HUES6 (cell line): ENCODE measurements at regions not wholly inside any gene's neighbourhood (a gene's known extent, or its start where the extent isn't known, plus 50 kb on each side); places are given as distances from the start of the nearest gene placed in this dataset.

Experiments used
- H3K27ac ChIP-seq: 2 replicates; pipeline ENCODE4 v1.7.0; 2013; ENCODE audit warnings: low read depth, mild to moderate bottlenecking, low read length, inconsistent platforms
- H3K27me3 ChIP-seq: 2 replicates; pipeline ENCODE4 v1.6.1; 2013; ENCODE audit warnings: low read length; ENCODE audit not compliant: control insufficient read depth, insufficient read depth
- H3K36me3 ChIP-seq: 2 replicates; pipeline ENCODE4 v1.6.1; 2013; ENCODE audit warnings: low read length; ENCODE audit not compliant: control insufficient read depth, insufficient read depth
- H3K4me1 ChIP-seq: 2 replicates; pipeline ENCODE4 v1.6.1; 2013; ENCODE audit warnings: low read length; ENCODE audit not compliant: control insufficient read depth, insufficient read depth
- H3K4me3 ChIP-seq: 2 replicates; pipeline ENCODE4 v1.5.1; 2013; ENCODE audit warnings: low read depth, low read length
- H3K9ac ChIP-seq: one replicate; pipeline ENCODE4 v1.6.1; 2013; ENCODE audit warnings: mild to moderate bottlenecking, low read length
- H3K9me3 ChIP-seq: 2 replicates; pipeline ENCODE4 v1.6.1; 2013; ENCODE audit warnings: low read depth, low read length; ENCODE audit not compliant: control insufficient read depth, insufficient read depth

DNA sequence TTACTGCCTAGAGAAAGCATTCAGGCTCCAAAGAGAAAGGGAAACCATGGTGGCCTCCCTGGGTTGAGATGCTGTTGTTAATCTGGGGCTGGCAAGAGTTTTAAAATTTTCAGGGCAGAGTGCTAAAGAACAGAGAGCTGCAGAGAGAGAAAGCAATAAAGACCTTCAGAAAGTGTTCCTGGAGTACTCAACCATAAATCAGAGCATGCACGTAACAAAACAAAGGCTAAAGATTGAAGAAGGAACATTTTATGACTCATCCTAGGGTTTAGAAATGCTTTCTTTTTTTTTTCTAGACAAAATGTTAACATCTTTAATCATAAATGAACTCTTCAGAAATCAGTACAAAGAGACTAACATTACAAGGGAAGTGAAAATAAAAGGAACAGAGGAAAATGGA lies 562.3 kb upstream of the NDST4 start:
- Histone ChIP-seq H3K27me3 (no peaks in the 10 kb centered on the region), H3K36me3 (no peaks in the 10 kb centered on the region), H3K4me1 (no peaks in the 10 kb centered on the region), H3K9ac (no peak overlapping the region), H3K4me3 (no peak overlapping the region), H3K27ac (no peak overlapping the region), H3K9me3 (0 out of 2 replicates have a peak, but pooled peaks cover 3% of the 10 kb centered on the region)

DNA sequence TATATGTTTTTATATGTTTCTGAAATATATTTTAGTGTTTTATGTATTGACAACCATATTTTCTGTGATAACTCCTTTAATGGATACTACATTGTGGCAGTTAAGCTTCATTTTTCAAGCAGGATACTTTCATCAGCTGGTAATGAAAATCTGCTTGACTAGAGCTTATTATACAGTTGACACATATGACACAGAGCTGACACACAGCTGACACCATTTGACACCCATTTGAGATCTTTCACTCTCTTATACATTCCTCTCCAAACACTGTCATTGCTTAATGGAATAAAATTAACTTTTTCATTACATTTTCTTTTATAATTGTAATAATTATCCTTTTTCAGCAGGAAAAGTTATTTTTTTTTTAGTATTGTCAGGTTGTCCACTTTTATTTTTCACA lies 561.1 kb upstream of the NDST4 start:
- Histone ChIP-seq H3K27me3 (no peaks in the 10 kb centered on the region), H3K27ac (no peak overlapping the region), H3K4me3 (no peak overlapping the region), H3K9ac (no peak overlapping the region), H3K36me3 (no peaks in the 10 kb centered on the region), H3K4me1 (no peaks in the 10 kb centered on the region), H3K9me3 (0 out of 2 replicates have a peak, but pooled peaks cover 3% of the 10 kb centered on the region)

- no peaks in the 10 kb centered on the region for H3K36me3 ChIP-seq
- H3K27me3 ChIP-seq = no peaks in the 10 kb centered on the region
- no peaks in the 10 kb centered on the region for H3K4me1 ChIP-seq
- no peak overlapping the region for H3K9ac ChIP-seq
- H3K9me3 ChIP-seq = no peaks in the 10 kb centered on the region
- H3K4me3 ChIP-seq = no peak overlapping the region
- H3K27ac ChIP-seq = no peak overlapping the region
These were observed 558.2 kb upstream of the NDST4 start for GRCh38 chr4:115671581-115671980.

DNA sequence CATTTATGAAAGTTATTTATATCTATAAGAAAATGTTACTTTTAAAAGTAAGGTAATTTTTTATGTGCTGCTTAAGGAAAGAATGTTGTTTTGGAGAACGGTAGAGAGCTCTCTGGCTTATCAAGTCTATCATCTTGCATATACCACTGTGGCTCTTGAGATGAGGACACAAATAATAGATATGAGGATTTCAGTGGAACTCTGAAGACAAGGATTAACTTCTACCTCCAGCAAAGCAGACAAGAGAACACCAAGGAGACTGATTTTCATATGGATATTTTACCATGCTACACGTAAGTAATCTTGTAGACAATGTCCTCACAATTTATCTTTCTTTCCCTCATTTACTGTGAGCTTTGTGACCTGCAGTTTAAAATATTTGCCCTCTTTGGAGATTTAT lies 557.5 kb upstream of the NDST4 start:
- H3K4me1 ChIP-seq = no peaks in the 10 kb centered on the region
- no peak overlapping the region for H3K9ac ChIP-seq
- no peaks in the 10 kb centered on the region for H3K9me3 ChIP-seq
- no peaks in the 10 kb centered on the region for H3K27me3 ChIP-seq
- H3K36me3 ChIP-seq = no peaks in the 10 kb centered on the region
- no peak overlapping the region for H3K4me3 ChIP-seq
- no peak overlapping the region for H3K27ac ChIP-seq

GRCh38 chr4:115668396-115668795 lies 555.0 kb upstream of the NDST4 start:
- no peaks in the 10 kb centered on the region for H3K36me3 ChIP-seq
- H3K9me3 ChIP-seq = no peaks in the 10 kb centered on the region
- H3K27ac ChIP-seq = no peak overlapping the region
- no peaks in the 10 kb centered on the region for H3K4me1 ChIP-seq
- no peak overlapping the region for H3K9ac ChIP-seq
- no peaks in the 10 kb centered on the region for H3K27me3 ChIP-seq
- H3K4me3 ChIP-seq = no peak overlapping the region

- no peaks in the 10 kb centered on the region for H3K36me3 ChIP-seq
- H3K9ac ChIP-seq = no peak overlapping the region
- H3K27ac ChIP-seq = no peak overlapping the region
- H3K27me3 ChIP-seq = no peaks in the 10 kb centered on the region
- H3K4me1 ChIP-seq = no peaks in the 10 kb centered on the region
- H3K9me3 ChIP-seq = no peaks in the 10 kb centered on the region
- H3K4me3 ChIP-seq = no peak overlapping the region
These were observed 550.9 kb upstream of the NDST4 start for GRCh38 chr4:115664285-115664684.

DNA sequence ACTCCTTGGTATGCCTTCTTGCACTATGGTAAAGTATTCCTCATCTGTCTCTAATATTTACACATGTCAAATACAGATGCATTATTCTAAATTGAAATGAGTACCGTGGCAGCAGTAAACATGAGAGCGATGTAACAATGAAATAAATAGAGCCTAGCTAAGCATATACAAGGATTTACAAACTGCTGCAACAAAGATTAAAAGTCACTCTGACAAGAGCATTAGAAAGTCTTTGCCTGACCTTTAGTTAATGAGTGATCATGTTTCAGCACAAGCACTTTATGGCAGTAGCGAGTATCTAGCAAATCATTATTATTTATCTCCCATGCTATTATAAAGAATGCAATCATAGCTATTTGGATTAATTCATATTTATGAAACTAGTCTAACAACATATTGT lies 547.0 kb upstream of the NDST4 start:
- Histone ChIP-seq H3K27me3 (no peaks in the 10 kb centered on the region), H3K9me3 (no peaks in the 10 kb centered on the region), H3K4me3 (no peak overlapping the region), H3K27ac (no peak overlapping the region), H3K9ac (no peak overlapping the region), H3K4me1 (peaks cover 5% of the 10 kb centered on the region; the same call in 1 of the 2 replicates), H3K36me3 (no peaks in the 10 kb centered on the region)

DNA sequence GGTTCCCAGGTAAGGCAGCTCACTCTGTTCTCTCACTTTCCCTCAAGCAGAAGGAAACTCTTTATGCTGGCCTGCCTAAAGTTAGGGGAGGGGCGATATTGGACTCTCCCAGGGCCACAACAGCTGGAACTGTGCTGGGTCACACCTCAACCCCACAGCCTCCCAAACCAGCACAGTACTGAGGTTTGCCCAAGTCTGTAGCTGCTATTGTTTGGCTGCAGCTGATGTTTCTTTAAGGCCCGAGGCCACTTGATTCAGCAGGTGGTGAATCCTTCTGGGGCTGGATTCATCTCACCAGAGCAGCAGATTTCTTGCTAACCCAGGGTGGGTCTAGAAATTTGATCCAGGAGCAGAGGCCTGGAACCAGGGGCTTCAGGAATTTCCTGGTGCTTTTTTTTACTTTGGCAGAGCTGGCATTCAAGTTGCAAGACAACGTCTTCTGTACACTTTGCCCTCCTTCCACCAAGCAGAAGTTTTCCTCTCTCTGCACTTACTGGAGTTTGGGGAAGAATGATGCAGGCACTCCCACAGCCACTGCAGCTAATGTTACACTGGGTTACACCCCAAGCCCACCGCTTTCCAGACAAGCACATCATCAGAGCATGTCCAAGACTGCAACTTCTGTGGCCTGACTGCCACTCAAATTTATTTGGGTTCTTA lies 544.7 kb upstream of the NDST4 start:
- no peaks in the 10 kb centered on the region for H3K9me3 ChIP-seq
- no peaks in the 10 kb centered on the region for H3K27me3 ChIP-seq
- H3K36me3 ChIP-seq = no peaks in the 10 kb centered on the region
- no peak overlapping the region for H3K4me3 ChIP-seq
- no peak overlapping the region for H3K9ac ChIP-seq
- H3K27ac ChIP-seq = no peak overlapping the region
- peaks cover 5% of the 10 kb centered on the region; the same call in 1 of the 2 replicates for H3K4me1 ChIP-seq

DNA sequence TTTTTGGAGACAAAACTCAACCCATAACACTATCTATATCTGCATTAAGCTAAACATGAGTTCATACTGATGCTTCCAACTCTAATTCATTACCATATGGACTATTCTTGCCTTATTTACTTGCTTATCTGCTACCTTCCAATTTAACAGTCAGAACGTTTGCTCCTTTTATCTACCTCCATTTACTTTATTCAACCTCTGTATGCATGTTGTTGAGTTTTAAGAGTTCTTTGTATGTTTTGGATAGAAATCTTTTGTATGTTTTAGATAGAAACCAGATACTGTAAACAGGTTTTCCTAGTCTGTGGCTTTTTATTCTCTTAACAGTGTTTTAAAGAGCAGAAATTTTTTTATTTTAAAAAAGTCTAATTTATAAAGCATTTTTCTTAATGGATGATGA lies 542.2 kb upstream of the NDST4 start:
- Histone ChIP-seq H3K4me3 (no peak overlapping the region), H3K9ac (no peak overlapping the region), H3K27me3 (no peaks in the 10 kb centered on the region), H3K36me3 (no peaks in the 10 kb centered on the region), H3K4me1 (peaks cover 5% of the 10 kb centered on the region; the same call in 1 of the 2 replicates), H3K27ac (no peak overlapping the region), H3K9me3 (no peaks in the 10 kb centered on the region)

DNA sequence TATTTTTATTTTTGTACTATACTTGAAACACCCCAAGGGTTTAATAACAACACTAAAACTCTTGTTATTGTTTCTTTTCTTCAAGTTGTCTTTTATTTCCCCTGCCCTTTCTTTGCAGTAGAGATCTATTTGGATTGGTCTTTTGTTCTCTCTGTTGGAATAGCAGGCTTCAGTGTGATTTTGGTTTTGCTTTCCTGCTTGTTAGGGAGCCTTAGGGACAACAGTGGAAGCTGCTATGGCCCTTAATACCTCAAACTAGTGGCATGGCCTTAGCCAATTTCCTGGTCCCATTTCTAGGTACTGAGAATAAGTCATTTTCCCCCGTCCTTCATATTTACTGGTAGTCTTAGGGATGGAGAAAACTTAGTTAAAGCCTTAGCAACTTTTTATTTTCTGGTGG lies 535.4 kb upstream of the NDST4 start:
- no peak overlapping the region for H3K27ac ChIP-seq

DNA sequence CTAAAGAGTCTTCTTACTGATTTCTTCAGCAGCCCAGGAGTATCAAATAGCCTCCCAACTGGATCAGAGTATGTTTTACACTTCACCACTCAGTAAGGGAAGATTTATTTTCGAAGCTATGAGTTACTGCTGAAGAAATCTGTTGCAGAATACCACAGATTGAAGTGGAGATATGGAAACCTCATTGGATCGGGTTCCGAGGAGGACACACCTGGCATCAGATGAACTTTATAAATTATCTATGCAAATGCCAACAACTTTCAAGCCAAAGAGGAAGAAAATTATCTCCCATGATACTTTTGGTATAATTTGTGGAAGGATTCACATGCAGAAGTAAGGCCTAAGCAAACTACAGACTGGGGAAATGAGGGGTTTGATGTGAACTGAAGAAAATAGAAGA lies 515.9 kb upstream of the NDST4 start:
- Histone ChIP-seq H3K27ac (no peak overlapping the region), H3K9me3 (no peaks in the 10 kb centered on the region), H3K36me3 (no peaks in the 10 kb centered on the region), H3K27me3 (no peaks in the 10 kb centered on the region), H3K9ac (no peak overlapping the region), H3K4me3 (no peak overlapping the region), H3K4me1 (peaks cover 3% of the 10 kb centered on the region; the same call in 1 of the 2 replicates)

More for the DNA sequence above, 535.4 kb upstream of the NDST4 start:
- Histone ChIP-seq H3K27me3 (no peaks in the 10 kb centered on the region), H3K4me3 (no peak overlapping the region), H3K4me1 (no peaks in the 10 kb centered on the region), H3K36me3 (no peaks in the 10 kb centered on the region), H3K9me3 (no peaks in the 10 kb centered on the region), H3K9ac (no peak overlapping the region)
